Erythroblast (primary cell): ENCODE measurements at regions not wholly inside any gene's neighbourhood (a gene's known extent, or its start where the extent isn't known, plus 50 kb on each side); places are given as distances from the start of the nearest gene placed in this dataset.

Source experiments
- DNase-seq, 2 experiments: peaks; one replicate each; lab custom pipeline; 2025; lab: John Stamatoyannopoulos, UW
- GATA1 ChIP-seq: IDR thresholded peaks from 2 replicates; pipeline ENCODE4 v1.6.1; 2011; ENCODE audit warnings: low read depth, mild to moderate bottlenecking, control low read depth, low read length, moderate library complexity
- POLR2A ChIP-seq: IDR thresholded peaks from 2 replicates; pipeline ENCODE4 v1.6.1; 2011; ENCODE audit warnings: mild to moderate bottlenecking, low read length

GRCh38 chr10:131418681-131419080 is 107.2 kb upstream of the TCERG1L start:
- TF ChIP-seq POLR2A, result no peak
- TF ChIP-seq GATA1, result no peak
- DNase-seq, result no peak

- TF ChIP-seq GATA1, result no peak
- TF ChIP-seq POLR2A, result no peak
- DNase-seq, result no peak
These were observed 108.3 kb upstream of the TCERG1L start for GRCh38 chr10:131419797-131420196.

GRCh38 chr10:131420867-131421266 is 109.3 kb upstream of the TCERG1L start:
- no peak for TF ChIP-seq POLR2A
- TF ChIP-seq GATA1, result no peak
- DNase-seq, result no peak

- TF ChIP-seq GATA1 (no peak), POLR2A (no peak)
- no peak for DNase-seq
These were observed 109.9 kb upstream of the TCERG1L start for GRCh38 chr10:131421381-131421780.

- DNase-seq, result no peak
- no peak for TF ChIP-seq GATA1
- TF ChIP-seq POLR2A, result no peak
These were observed 111.2 kb upstream of the TCERG1L start for GRCh38 chr10:131422731-131423130.

GRCh38 chr10:131424053-131424452 is 112.5 kb upstream of the TCERG1L start:
- TF ChIP-seq POLR2A, result no peak
- TF ChIP-seq GATA1, result no peak
- no peak for DNase-seq

GRCh38 chr10:131424836-131425491 is 113.4 kb upstream of the TCERG1L start:
- DNase-seq, result no peak
- TF ChIP-seq GATA1 (no peak), POLR2A (no peak)

- DNase-seq, result no peak
- no peak for TF ChIP-seq GATA1
- no peak for TF ChIP-seq POLR2A
These were observed 114.4 kb upstream of the TCERG1L start for GRCh38 chr10:131425752-131426533.

GRCh38 chr10:131426534-131426898 is 115.0 kb upstream of the TCERG1L start:
- no peak for DNase-seq
- TF ChIP-seq GATA1 (no peak), POLR2A (no peak)

- TF ChIP-seq POLR2A (no peak), GATA1 (no peak)
- DNase-seq, result no peak
These were observed 115.8 kb upstream of the TCERG1L start for GRCh38 chr10:131427281-131427680.

GRCh38 chr10:131427901-131428300 is 116.4 kb upstream of the TCERG1L start:
- TF ChIP-seq GATA1 (no peak), POLR2A (no peak)
- no peak for DNase-seq

- TF ChIP-seq POLR2A, result no peak
- no peak for DNase-seq
These were observed 117.6 kb upstream of the TCERG1L start for GRCh38 chr10:131429141-131429540.

- no peak for TF ChIP-seq POLR2A
- no peak for TF ChIP-seq GATA1
These were observed 118.4 kb upstream of the TCERG1L start for GRCh38 chr10:131429942-131430341.

GRCh38 chr10:131430716-131431412 is 119.3 kb upstream of the TCERG1L start:
- DNase-seq, result no peak
- TF ChIP-seq GATA1 (no peak), POLR2A (no peak)

More at GRCh38 chr10:131429942-131430341, 118.4 kb upstream of the TCERG1L start:
- DNase-seq, result no peak
